NB4 (cell line): ENCODE measurements at regions not wholly inside any gene's neighbourhood (a gene's known extent, or its start where the extent isn't known, plus 50 kb on each side); places are given as distances from the start of the nearest gene placed in this dataset.
A peak's percentile ranks its signal among the peaks of the same experiment; 100 is the strongest.

Source experiments
- DNase-seq: peaks from one replicate; pipeline ENCODE4 v3.0.0; 2010; ENCODE audit warnings: low read depth
- H3K4me3 ChIP-seq: one replicate; pipeline ENCODE4 v1.5.1; 2011; ENCODE audit warnings: mild to moderate bottlenecking, low read depth, low read length, moderate library complexity
- MYC ChIP-seq: IDR thresholded peaks from 2 replicates; pipeline ENCODE4 v1.6.1; 2011; ENCODE audit warnings: low read depth, low read length
- POLR2A ChIP-seq: IDR thresholded peaks from 2 replicates; pipeline ENCODE4 v1.6.1; 2011; ENCODE audit warnings: mild to moderate bottlenecking; ENCODE audit not compliant: insufficient read length; ENCODE audit errors: extremely low read depth
- TF ChIP-seq, protein P1 (sequence below): IDR thresholded peaks from one replicate; pipeline ENCODE4 v1.5.1; 2012; ENCODE audit warnings: low read depth, low read length
- TF ChIP-seq, protein P2 (sequence below): IDR thresholded peaks from 2 replicates; pipeline ENCODE4 v1.6.1; 2011; ENCODE audit warnings: low read depth, low read length

DNA sequence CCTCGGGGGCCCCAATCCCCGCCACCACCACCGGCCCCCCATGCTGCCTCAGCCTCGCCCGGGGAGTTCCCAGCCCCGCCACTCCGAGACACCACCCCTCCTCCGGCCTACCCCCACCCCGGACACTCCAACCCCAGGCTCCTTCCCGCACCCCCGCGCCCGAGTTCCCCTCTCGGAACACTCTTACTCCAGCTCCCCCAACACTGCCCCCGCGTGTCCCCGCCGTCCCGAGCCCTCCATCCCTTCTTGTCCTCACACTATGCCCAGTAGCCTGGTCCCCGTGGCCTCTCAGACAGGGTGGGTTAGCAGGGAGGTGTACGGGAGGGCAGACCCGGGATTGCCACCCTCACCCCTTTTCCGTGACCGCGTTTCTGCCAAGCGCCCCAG is 276.1 kb downstream of the BCOR start:
- no peak for DNase-seq
- H3K4me3 ChIP-seq = no peak overlapping the region
- no peak for TF ChIP-seq POLR2A
- no peak for TF ChIP-seq MYC
- TF ChIP-seq, protein P1, sequence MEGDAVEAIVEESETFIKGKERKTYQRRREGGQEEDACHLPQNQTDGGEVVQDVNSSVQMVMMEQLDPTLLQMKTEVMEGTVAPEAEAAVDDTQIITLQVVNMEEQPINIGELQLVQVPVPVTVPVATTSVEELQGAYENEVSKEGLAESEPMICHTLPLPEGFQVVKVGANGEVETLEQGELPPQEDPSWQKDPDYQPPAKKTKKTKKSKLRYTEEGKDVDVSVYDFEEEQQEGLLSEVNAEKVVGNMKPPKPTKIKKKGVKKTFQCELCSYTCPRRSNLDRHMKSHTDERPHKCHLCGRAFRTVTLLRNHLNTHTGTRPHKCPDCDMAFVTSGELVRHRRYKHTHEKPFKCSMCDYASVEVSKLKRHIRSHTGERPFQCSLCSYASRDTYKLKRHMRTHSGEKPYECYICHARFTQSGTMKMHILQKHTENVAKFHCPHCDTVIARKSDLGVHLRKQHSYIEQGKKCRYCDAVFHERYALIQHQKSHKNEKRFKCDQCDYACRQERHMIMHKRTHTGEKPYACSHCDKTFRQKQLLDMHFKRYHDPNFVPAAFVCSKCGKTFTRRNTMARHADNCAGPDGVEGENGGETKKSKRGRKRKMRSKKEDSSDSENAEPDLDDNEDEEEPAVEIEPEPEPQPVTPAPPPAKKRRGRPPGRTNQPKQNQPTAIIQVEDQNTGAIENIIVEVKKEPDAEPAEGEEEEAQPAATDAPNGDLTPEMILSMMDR = no peak
- TF ChIP-seq, protein P2, sequence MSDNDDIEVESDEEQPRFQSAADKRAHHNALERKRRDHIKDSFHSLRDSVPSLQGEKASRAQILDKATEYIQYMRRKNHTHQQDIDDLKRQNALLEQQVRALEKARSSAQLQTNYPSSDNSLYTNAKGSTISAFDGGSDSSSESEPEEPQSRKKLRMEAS = no peak

DNA sequence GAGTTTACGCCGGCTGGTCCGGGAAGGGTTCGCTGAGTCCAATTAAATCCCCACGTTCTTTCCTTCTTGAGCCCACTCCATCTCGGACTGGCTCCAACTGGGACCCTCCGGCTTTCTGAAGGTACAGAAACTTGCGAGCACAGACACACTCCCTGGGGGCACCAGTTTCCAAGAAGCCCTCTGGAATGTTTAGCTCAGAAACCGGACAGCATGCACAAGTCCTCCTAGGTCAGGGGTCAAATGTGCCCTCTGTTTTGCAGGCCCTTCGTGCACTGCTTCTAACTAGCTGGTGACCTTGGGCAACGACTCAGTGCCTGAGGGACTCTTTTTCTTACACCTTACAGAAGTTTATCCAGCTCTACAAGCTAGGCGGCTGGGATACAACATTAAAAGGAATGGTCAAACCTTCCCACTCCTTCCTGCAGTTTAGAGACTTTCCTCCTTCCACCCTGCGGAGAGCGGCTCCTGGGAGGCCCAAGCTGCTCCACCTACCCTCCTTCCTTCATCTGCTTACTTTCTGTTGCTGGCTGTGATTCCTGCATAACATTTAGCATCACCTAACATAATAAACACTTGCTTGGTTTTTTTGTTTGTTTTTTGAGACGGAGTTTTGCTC is 275.5 kb downstream of the BCOR start:
- DNase-seq = no peak
- no peak overlapping the region for H3K4me3 ChIP-seq

DNA sequence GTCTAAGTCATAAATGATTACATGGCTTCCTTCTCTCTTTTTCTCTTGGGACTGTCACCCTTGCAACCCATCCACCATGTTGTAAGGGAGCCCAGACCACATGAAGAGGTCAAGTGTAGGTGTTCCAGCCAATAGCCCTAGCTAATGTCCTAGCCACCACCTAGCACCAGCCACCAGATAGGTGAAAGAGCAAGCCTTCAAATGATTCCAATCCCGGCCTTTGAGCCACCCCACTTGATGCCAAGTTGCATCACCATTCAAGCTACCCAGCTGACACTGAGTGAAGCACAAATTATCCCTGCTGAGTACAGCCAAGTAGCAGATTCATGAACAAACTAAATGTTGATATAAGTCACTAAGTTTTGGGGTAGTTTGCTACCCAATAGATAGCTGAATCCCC is 274.3 kb downstream of the BCOR start:
- no peak overlapping the region for H3K4me3 ChIP-seq
- TF ChIP-seq MYC (no peak), POLR2A (no peak)
- TF ChIP-seq, protein P1 = no peak
- TF ChIP-seq, protein P2 = no peak
- no peak for DNase-seq

More for the DNA sequence above, 275.5 kb downstream of the BCOR start:
- TF ChIP-seq MYC = no peak
- no peak for TF ChIP-seq POLR2A
- TF ChIP-seq, protein P1 = no peak

DNA sequence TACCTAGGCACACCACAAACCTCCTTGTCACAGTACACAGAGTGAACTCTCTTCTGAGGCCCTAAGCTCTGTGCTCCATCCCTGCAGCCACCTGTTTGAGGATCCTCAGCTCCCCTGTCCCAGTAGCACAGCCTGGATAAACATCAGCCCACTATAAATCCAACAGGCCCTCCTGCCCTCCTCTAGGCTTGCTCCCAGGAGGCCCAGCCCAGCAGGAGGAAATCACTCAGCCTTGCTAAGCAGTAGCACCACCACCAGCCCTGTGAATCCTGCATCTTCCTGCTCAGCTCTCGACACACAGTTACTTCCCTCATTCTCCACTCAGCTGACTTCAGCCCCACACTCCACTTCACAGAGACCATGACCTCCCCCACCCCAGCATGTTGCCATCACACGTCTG is 273.9 kb downstream of the BCOR start:
- TF ChIP-seq POLR2A (no peak), MYC (no peak)
- TF ChIP-seq, protein P2 = no peak
- TF ChIP-seq, protein P1 = no peak
- H3K4me3 ChIP-seq = no peak overlapping the region
- peak; percentile 48 for DNase-seq

DNA sequence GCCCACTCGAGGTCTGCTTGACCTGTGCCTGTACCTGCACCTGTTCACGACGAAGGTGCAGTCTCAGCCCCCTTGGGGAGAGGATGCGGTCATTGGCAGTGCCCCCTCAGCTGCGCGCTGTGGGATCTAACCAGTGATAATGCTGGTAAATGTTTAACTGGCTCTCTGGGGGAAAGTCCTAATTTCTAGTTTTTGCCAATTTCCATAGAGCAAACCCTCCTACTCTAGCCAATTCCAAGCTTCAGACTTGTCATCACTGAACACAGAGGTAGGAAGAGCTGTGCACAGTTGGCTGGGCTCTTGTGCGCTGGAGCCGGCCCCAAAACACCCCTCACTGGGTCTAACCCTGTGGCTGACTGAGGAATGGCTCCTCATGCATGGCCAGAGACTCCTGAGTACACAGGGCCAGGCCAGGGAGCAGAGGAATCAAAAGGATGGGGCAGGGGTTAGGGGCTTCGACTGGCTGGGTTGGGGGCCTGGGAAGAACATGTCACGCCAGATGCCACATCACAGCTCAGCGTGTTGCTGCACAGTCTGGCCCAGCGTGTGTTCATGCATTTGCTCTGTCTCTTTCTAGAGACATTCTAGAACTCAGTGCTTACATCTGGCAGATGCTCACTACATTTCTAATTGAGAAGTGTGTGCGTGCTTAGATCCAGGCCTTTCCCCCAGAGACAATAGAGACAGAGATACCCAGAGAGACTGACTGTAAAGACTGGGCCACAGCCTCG is 270.8 kb downstream of the BCOR start:
- no peak for DNase-seq
- TF ChIP-seq, protein P2 = no peak
- TF ChIP-seq POLR2A = no peak
- TF ChIP-seq, protein P1 = no peak
- no peak for TF ChIP-seq MYC
- no peak overlapping the region for H3K4me3 ChIP-seq
